Gastroesophageal sphincter (tissue), 4 donors: ENCODE measurements at regions not wholly inside any gene's neighbourhood (a gene's known extent, or its start where the extent isn't known, plus 50 kb on each side); places are given as distances from the start of the nearest gene placed in this dataset.

ENCODE experiments used
- ATAC-seq: fragments of 150-250 bp; one replicate; pipeline ENCODE4 v1.9.1; 2016; ENCODE audit warnings: mild to moderate bottlenecking, moderate library complexity
- H3K27ac ChIP-seq, 4 donors: fragments of 200-600 bp; sonication (generic) in 3 of 4; 1 replicate in 3 of 4; 2 replicates in 1 of 4; pipeline ENCODE4 v1.5.1; 2016 to 2019
- H3K27me3 ChIP-seq: fragments of 200-600 bp; sonication (generic); one replicate; pipeline ENCODE4 v1.5.1; 2019
- H3K36me3 ChIP-seq, 2 donors: fragments of 200-600 bp; sonication (generic); one replicate each; pipeline ENCODE4 v1.5.1; 2019; ENCODE audit warnings: control low read depth in 1 of 2
- H3K4me1 ChIP-seq, 3 donors: fragments of 200-600 bp; sonication (generic); 1 replicate in 2 of 3; 2 replicates in 1 of 3; pipeline ENCODE4 v1.5.1; 2016 to 2019; ENCODE audit warnings: control low read depth in 2 of 3
- H3K4me3 ChIP-seq, 2 donors: fragments of 200-600 bp; sonication (generic); one replicate each; pipeline ENCODE4 v1.5.1; 2019; ENCODE audit warnings: mild to moderate bottlenecking in 1 of 2, moderate library complexity in 1 of 2
- H3K9me3 ChIP-seq, 3 donors: fragments of 200-600 bp; sonication (generic); one replicate each; pipeline ENCODE4 v1.5.1; 2017 to 2019; ENCODE audit warnings: control low read depth in 2 of 3
- EP300 ChIP-seq: sonication (generic); formaldehyde crosslinking; IDR thresholded peaks from one replicate; pipeline ENCODE4 v1.6.1; 2017; ENCODE audit warnings: antibody characterized with exemption, mild to moderate bottlenecking
- POLR2A ChIP-seq, 2 donors: fragments of 450-650 bp; IDR thresholded peaks; one replicate each; pipeline ENCODE4 v1.6.1; 2017; ENCODE audit warnings: antibody characterized with exemption in 2 of 2, mild to moderate bottlenecking in 2 of 2, moderate library complexity in 1 of 2
- POLR2AphosphoS5 ChIP-seq: sonication (generic); formaldehyde crosslinking; IDR thresholded peaks from one replicate; pipeline ENCODE4 v1.6.1; 2017; ENCODE audit warnings: antibody characterized with exemption
- WGBS, 2 donors: methylation state at CpG; one replicate each; pipeline ENCODE4 v1.1.5; 2018; ENCODE audit warnings: low coverage in 1 of 2; 5-methylcytosine and 5-hydroxymethylcytosine counted together
- TF ChIP-seq, protein P1 (sequence below), 4 experiments: fragments of 200-600 bp in 2 of 4; fragments of 450-650 bp in 2 of 4; sonication (generic) in 1 of 4; IDR thresholded peaks; one replicate each; pipeline ENCODE4 v1.5.1; 2017 to 2019; ENCODE audit warnings: antibody characterized with exemption in 4 of 4, mild to moderate bottlenecking in 2 of 4, moderate library complexity in 2 of 4

DNA sequence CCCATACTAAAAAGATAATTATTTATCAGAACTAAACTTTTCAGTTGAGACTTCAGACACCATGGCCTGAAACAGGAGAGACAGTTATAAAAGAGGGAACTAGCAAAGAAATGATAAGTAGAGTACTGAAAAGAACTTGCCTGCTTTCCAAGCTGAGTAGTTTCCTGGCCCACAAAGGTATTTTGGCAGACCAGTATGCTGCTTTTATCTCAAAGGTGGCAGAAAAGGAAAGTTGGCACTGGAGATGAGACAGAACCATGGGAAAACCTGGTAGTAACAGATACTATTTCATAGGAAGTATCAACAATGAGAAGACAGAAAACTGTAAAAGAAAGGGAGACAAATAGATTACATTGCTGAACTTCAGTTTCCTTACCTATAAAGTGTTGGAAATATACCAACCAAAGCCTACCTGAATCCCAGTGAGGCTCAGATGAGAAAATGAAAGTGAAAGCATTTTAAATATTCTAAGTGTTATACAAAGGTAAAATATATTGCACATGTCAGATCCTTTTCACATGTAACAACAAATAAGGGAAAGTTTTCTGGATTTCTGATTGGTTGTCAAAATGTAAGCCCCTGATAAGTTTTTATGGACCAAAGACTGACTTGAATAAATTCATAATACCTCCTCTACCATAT lies 155.3 kb upstream of the FSCB start:
- Histone ChIP-seq H3K4me3 (no peak overlapping the region), H3K36me3 (no peaks in the 10 kb centered on the region), H3K27ac (no peak overlapping the region), H3K27me3 (no peaks in the 10 kb centered on the region), H3K9me3 (no peaks in the 10 kb centered on the region), H3K4me1 (no peaks in the 10 kb centered on the region)
- no peak for ATAC-seq
- TF ChIP-seq EP300 (no peak), POLR2A (IDR thresholded peaks at IDR 0.05) (no peak), POLR2AphosphoS5 (no peak)
- TF ChIP-seq, protein P1, sequence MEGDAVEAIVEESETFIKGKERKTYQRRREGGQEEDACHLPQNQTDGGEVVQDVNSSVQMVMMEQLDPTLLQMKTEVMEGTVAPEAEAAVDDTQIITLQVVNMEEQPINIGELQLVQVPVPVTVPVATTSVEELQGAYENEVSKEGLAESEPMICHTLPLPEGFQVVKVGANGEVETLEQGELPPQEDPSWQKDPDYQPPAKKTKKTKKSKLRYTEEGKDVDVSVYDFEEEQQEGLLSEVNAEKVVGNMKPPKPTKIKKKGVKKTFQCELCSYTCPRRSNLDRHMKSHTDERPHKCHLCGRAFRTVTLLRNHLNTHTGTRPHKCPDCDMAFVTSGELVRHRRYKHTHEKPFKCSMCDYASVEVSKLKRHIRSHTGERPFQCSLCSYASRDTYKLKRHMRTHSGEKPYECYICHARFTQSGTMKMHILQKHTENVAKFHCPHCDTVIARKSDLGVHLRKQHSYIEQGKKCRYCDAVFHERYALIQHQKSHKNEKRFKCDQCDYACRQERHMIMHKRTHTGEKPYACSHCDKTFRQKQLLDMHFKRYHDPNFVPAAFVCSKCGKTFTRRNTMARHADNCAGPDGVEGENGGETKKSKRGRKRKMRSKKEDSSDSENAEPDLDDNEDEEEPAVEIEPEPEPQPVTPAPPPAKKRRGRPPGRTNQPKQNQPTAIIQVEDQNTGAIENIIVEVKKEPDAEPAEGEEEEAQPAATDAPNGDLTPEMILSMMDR (IDR thresholded peaks at IDR 0.05): no peak

DNA sequence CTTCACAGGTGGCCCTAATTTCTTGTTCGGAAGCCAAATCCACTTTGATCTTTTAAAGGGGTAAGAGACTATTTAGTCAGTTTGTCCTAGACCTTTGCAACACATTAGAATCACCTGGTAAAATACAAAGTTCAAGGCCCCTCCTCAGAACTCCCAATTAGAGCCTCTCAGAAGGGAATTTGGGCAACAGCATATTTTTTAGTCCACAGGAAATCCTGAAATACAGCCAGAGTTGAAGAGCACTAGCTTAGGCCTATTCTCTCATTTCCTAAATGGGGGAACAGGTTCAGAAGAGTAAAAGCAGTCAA lies 151.3 kb upstream of the FSCB start:
- no peaks in the 10 kb centered on the region for H3K27me3 ChIP-seq
- no peaks in the 10 kb centered on the region for H3K36me3 ChIP-seq
- H3K4me1 ChIP-seq: no peaks in the 10 kb centered on the region
- H3K9me3 ChIP-seq: no peaks in the 10 kb centered on the region
- TF ChIP-seq POLR2AphosphoS5 (no peak), POLR2A (IDR thresholded peaks at IDR 0.05) (no peak), EP300 (no peak)
- TF ChIP-seq, protein P1 (IDR thresholded peaks at IDR 0.05): no peak
- no peak for ATAC-seq
- H3K27ac ChIP-seq: no peak overlapping the region
- H3K4me3 ChIP-seq: no peak overlapping the region
- 70 to 83% methylated on average over 1 of the region's 1 CpG for WGBS, 2 donors

DNA sequence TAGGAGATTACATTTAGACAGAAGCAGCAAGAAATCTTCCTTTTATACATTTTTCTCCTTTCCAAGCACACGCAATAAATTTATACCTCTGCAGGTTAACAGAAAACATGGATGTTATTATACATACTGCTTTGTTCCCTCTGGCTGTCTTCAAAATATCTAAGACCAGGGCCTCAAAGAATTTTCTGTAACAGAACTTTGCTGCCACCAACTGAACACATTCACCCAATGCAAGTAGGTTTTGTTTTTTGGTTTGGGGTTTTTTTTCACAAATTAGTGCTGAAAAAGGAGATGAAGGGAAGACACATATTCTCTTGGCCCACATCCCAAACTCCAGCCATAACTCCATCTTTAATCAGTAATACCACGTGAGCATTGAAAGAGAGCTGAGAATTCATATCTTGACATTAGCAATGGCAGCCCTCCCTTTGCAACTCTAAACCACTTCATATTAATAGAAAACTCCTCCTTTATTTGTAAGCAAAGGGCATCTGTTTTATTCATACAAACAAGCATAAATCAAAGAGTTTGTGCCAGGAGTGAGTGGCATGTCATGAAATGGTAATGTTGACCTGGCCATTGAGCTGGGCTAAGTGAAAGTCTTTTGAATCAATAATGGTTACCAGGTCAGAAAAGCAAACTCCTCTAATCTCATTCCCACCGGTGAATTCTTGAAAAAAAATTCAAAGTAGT lies 150.8 kb upstream of the FSCB start:
- Histone ChIP-seq H3K4me3 (no peak overlapping the region), H3K4me1 (no peaks in the 10 kb centered on the region), H3K9me3 (no peaks in the 10 kb centered on the region), H3K27me3 (no peaks in the 10 kb centered on the region), H3K27ac (no peak overlapping the region), H3K36me3 (no peaks in the 10 kb centered on the region)
- no peak for TF ChIP-seq POLR2AphosphoS5
- TF ChIP-seq, protein P1 (IDR thresholded peaks at IDR 0.05): no peak
- no peak for TF ChIP-seq POLR2A (IDR thresholded peaks at IDR 0.05)
- TF ChIP-seq EP300: no peak
- no peak for ATAC-seq
- 28 to 43% methylated on average over 3 of the region's 3 CpGs for WGBS, 2 donors

DNA sequence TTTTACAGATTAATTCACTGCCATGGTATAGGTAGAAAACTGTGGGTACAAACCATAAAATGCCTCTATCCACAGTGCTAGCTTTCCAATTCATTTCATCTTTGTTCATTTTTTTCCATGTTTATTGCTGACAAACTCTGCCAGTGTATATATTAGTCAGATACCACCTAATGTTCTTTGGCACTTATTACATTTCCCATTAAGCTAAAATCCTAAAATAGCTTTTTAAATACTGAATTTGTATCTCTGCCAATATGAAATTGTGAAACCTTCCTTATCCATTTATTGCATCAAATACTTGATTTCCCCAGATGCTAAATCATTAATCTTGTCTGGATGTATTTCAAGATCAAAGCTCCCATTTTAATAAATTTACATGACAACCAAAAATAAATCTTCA lies 150.1 kb upstream of the FSCB start:
- Histone ChIP-seq H3K27me3 (no peaks in the 10 kb centered on the region), H3K4me1 (no peaks in the 10 kb centered on the region), H3K36me3 (no peaks in the 10 kb centered on the region), H3K9me3 (no peaks in the 10 kb centered on the region), H3K27ac (no peak overlapping the region), H3K4me3 (no peak overlapping the region)
- TF ChIP-seq, protein P1 (IDR thresholded peaks at IDR 0.05): no peak
- TF ChIP-seq EP300 (no peak), POLR2AphosphoS5 (no peak), POLR2A (IDR thresholded peaks at IDR 0.05) (no peak)
- ATAC-seq: no peak

DNA sequence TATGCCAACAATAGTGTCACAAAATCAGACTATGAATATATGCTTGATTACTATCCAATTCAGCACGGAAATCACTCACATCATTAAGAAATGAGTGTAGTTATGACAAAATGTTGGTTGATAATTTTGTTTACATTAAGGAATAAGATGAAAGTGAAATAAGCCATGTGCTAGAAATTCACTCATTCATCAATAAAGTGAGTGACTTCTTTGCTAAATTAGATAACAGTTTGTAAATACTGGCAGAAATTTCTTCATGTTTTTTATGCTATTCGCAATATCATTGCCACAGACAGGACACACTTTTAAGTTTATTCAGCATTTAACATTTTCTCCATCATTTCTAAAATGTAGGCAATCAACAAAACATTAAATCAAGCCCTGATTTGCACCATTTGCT lies 147.5 kb upstream of the FSCB start:
- H3K27ac ChIP-seq: no peak overlapping the region
- H3K36me3 ChIP-seq: no peaks in the 10 kb centered on the region
- no peaks in the 10 kb centered on the region for H3K27me3 ChIP-seq
- H3K4me3 ChIP-seq: no peak overlapping the region
- no peaks in the 10 kb centered on the region for H3K9me3 ChIP-seq
- 65 to 67% methylated on average over 2 of the region's 2 CpGs for WGBS, 2 donors
- H3K4me1 ChIP-seq: no peaks in the 10 kb centered on the region
- no peak for ATAC-seq
- TF ChIP-seq POLR2AphosphoS5: no peak
- no peak for TF ChIP-seq EP300
- TF ChIP-seq POLR2A (IDR thresholded peaks at IDR 0.05): no peak
- TF ChIP-seq, protein P1 (IDR thresholded peaks at IDR 0.05): no peak
